Activated naive CD8-positive, alpha-beta T cell (primary cell): ENCODE measurements at regions not wholly inside any gene's neighbourhood (a gene's known extent, or its start where the extent isn't known, plus 50 kb on each side); places are given as distances from the start of the nearest gene placed in this dataset.

Experiments used
- H3K27ac Mint-ChIP-seq: one replicate; pipeline ENCODE4 v1.8.0; 2021; ENCODE audit warnings: mixed read lengths
- H3K27me3 Mint-ChIP-seq: one replicate; pipeline ENCODE4 v1.8.0; 2021; ENCODE audit warnings: mixed read lengths
- H3K36me3 Mint-ChIP-seq: one replicate; pipeline ENCODE4 v1.8.0; 2021; ENCODE audit warnings: mixed read lengths
- H3K4me1 Mint-ChIP-seq: one replicate; pipeline ENCODE4 v1.8.0; 2021; ENCODE audit warnings: low read depth, mixed read lengths
- H3K4me3 Mint-ChIP-seq: one replicate; pipeline ENCODE4 v1.8.0; 2021; ENCODE audit warnings: mild to moderate bottlenecking, mixed read lengths
- H3K9me3 Mint-ChIP-seq: one replicate; pipeline ENCODE4 v1.8.0; 2021; ENCODE audit warnings: low read depth, mixed read lengths

- no peak overlapping the region for H3K4me3 Mint-ChIP-seq
- no peaks in the 10 kb centered on the region for H3K27me3 Mint-ChIP-seq
- no peaks in the 10 kb centered on the region for H3K4me1 Mint-ChIP-seq
- H3K36me3 Mint-ChIP-seq, result no peaks in the 10 kb centered on the region
- H3K9me3 Mint-ChIP-seq, result no peaks in the 10 kb centered on the region
- no peak overlapping the region for H3K27ac Mint-ChIP-seq
Measured at GRCh38 chr12:90163975-90164374, 455.3 kb upstream of the ATP2B1 start.

- Mint-ChIP-seq H3K27me3 (no peaks in the 10 kb centered on the region), H3K27ac (no peak overlapping the region), H3K4me3 (no peak overlapping the region)
Measured at GRCh38 chr12:90153827-90154226, 445.2 kb upstream of the ATP2B1 start.

GRCh38 chr12:90152897-90153624 is 444.4 kb upstream of the ATP2B1 start:
- Mint-ChIP-seq H3K36me3 (no peaks in the 10 kb centered on the region), H3K27me3 (no peaks in the 10 kb centered on the region), H3K4me3 (no peak overlapping the region), H3K27ac (no peak overlapping the region), H3K9me3 (no peaks in the 10 kb centered on the region), H3K4me1 (peaks cover 4% of the 10 kb centered on the region)

More at GRCh38 chr12:90153827-90154226, 445.2 kb upstream of the ATP2B1 start:
- H3K36me3 Mint-ChIP-seq, result no peaks in the 10 kb centered on the region
- H3K4me1 Mint-ChIP-seq, result peaks cover 4% of the 10 kb centered on the region
- no peaks in the 10 kb centered on the region for H3K9me3 Mint-ChIP-seq

- H3K4me3 Mint-ChIP-seq, result no peak overlapping the region
- no peaks in the 10 kb centered on the region for H3K36me3 Mint-ChIP-seq
- no peak overlapping the region for H3K27ac Mint-ChIP-seq
- H3K4me1 Mint-ChIP-seq, result peaks cover 4% of the 10 kb centered on the region
- H3K9me3 Mint-ChIP-seq, result no peaks in the 10 kb centered on the region
- no peaks in the 10 kb centered on the region for H3K27me3 Mint-ChIP-seq
Measured at GRCh38 chr12:90151491-90152015, 442.9 kb upstream of the ATP2B1 start.

- H3K4me3 Mint-ChIP-seq, result no peak overlapping the region
- H3K27ac Mint-ChIP-seq, result no peak overlapping the region
- peaks cover 4% of the 10 kb centered on the region for H3K4me1 Mint-ChIP-seq
- no peaks in the 10 kb centered on the region for H3K9me3 Mint-ChIP-seq
- peaks cover 2% of the 10 kb centered on the region for H3K36me3 Mint-ChIP-seq
- no peaks in the 10 kb centered on the region for H3K27me3 Mint-ChIP-seq
Measured at GRCh38 chr12:90149453-90149852, 440.8 kb upstream of the ATP2B1 start.

- Mint-ChIP-seq H3K27me3 (no peaks in the 10 kb centered on the region), H3K9me3 (no peaks in the 10 kb centered on the region), H3K4me1 (no peaks in the 10 kb centered on the region), H3K27ac (no peak overlapping the region), H3K4me3 (no peak overlapping the region), H3K36me3 (no peaks in the 10 kb centered on the region)
Measured at GRCh38 chr12:90129366-90130030, 420.9 kb upstream of the ATP2B1 start.

- Mint-ChIP-seq H3K4me3 (no peak overlapping the region), H3K27me3 (no peaks in the 10 kb centered on the region), H3K4me1 (no peaks in the 10 kb centered on the region), H3K9me3 (no peaks in the 10 kb centered on the region), H3K27ac (no peak overlapping the region), H3K36me3 (no peaks in the 10 kb centered on the region)
Measured at GRCh38 chr12:90128526-90128925, 419.9 kb upstream of the ATP2B1 start.

GRCh38 chr12:90126125-90126524 is 417.5 kb upstream of the ATP2B1 start:
- Mint-ChIP-seq H3K36me3 (no peaks in the 10 kb centered on the region), H3K4me1 (no peaks in the 10 kb centered on the region), H3K27ac (no peak overlapping the region), H3K9me3 (peaks cover 3% of the 10 kb centered on the region), H3K4me3 (no peak overlapping the region), H3K27me3 (no peaks in the 10 kb centered on the region)

GRCh38 chr12:90124914-90125313 is 416.3 kb upstream of the ATP2B1 start:
- no peak overlapping the region for H3K27ac Mint-ChIP-seq
- H3K27me3 Mint-ChIP-seq, result no peaks in the 10 kb centered on the region

GRCh38 chr12:90124289-90124688 is 415.7 kb upstream of the ATP2B1 start:
- no peak overlapping the region for H3K4me3 Mint-ChIP-seq
- H3K4me1 Mint-ChIP-seq, result no peaks in the 10 kb centered on the region
- H3K9me3 Mint-ChIP-seq, result peaks cover 20% of the 10 kb centered on the region
- peaks cover 7% of the 10 kb centered on the region for H3K36me3 Mint-ChIP-seq
- no peaks in the 10 kb centered on the region for H3K27me3 Mint-ChIP-seq
- no peak overlapping the region for H3K27ac Mint-ChIP-seq

More at GRCh38 chr12:90124914-90125313, 416.3 kb upstream of the ATP2B1 start:
- H3K36me3 Mint-ChIP-seq, result peaks cover 4% of the 10 kb centered on the region
- H3K4me3 Mint-ChIP-seq, result no peak overlapping the region
- no peaks in the 10 kb centered on the region for H3K4me1 Mint-ChIP-seq
- peaks cover 15% of the 10 kb centered on the region for H3K9me3 Mint-ChIP-seq

GRCh38 chr12:90122681-90123080 is 414.0 kb upstream of the ATP2B1 start:
- peaks cover 8% of the 10 kb centered on the region for H3K36me3 Mint-ChIP-seq
- H3K4me1 Mint-ChIP-seq, result no peaks in the 10 kb centered on the region
- no peak overlapping the region for H3K27ac Mint-ChIP-seq
- no peaks in the 10 kb centered on the region for H3K27me3 Mint-ChIP-seq
- no peak overlapping the region for H3K4me3 Mint-ChIP-seq
- H3K9me3 Mint-ChIP-seq, result peaks cover 28% of the 10 kb centered on the region

GRCh38 chr12:90120627-90121026 is 412.0 kb upstream of the ATP2B1 start:
- H3K4me3 Mint-ChIP-seq, result no peak overlapping the region
- peaks cover 8% of the 10 kb centered on the region for H3K36me3 Mint-ChIP-seq
- H3K4me1 Mint-ChIP-seq, result no peaks in the 10 kb centered on the region
- H3K27ac Mint-ChIP-seq, result no peak overlapping the region
- H3K27me3 Mint-ChIP-seq, result no peaks in the 10 kb centered on the region
- H3K9me3 Mint-ChIP-seq, result peaks cover 28% of the 10 kb centered on the region

- no peaks in the 10 kb centered on the region for H3K4me1 Mint-ChIP-seq
- no peaks in the 10 kb centered on the region for H3K36me3 Mint-ChIP-seq
- no peak overlapping the region for H3K4me3 Mint-ChIP-seq
- H3K9me3 Mint-ChIP-seq, result no peaks in the 10 kb centered on the region
- H3K27me3 Mint-ChIP-seq, result no peaks in the 10 kb centered on the region
- H3K27ac Mint-ChIP-seq, result no peak overlapping the region
Measured at GRCh38 chr12:90112666-90113065, 404.0 kb upstream of the ATP2B1 start.

GRCh38 chr12:90111791-90112580 is 403.3 kb upstream of the ATP2B1 start:
- Mint-ChIP-seq H3K4me1 (no peaks in the 10 kb centered on the region), H3K4me3 (no peak overlapping the region), H3K36me3 (no peaks in the 10 kb centered on the region), H3K9me3 (no peaks in the 10 kb centered on the region), H3K27me3 (no peaks in the 10 kb centered on the region), H3K27ac (no peak overlapping the region)

GRCh38 chr12:90106568-90106967 is 397.9 kb upstream of the ATP2B1 start:
- Mint-ChIP-seq H3K4me3 (no peak overlapping the region), H3K27ac (no peak overlapping the region), H3K27me3 (no peaks in the 10 kb centered on the region), H3K9me3 (no peaks in the 10 kb centered on the region), H3K4me1 (peaks cover 9% of the 10 kb centered on the region), H3K36me3 (no peaks in the 10 kb centered on the region)
